ENCODE measurements at regions not wholly inside any gene's neighbourhood (a gene's known extent, or its start where the extent isn't known, plus 50 kb on each side); places are given as distances from the start of the nearest gene placed in this dataset.
"Not testable (repeated sequence)": the region's sequence is repeated elsewhere in the genome, so short reads cannot be mapped to it uniquely, and the experiment has no call there.

- DNase-seq (ENCODE audit: low spot score), result no peak
These were observed 167.8 kb upstream of the AJAP1 start for GRCh38 chr1:4486408-4487120.

- no peak for DNase-seq (ENCODE audit: low spot score)
These were observed 166.4 kb upstream of the AJAP1 start for GRCh38 chr1:4488018-4488417.

- no peak for DNase-seq (ENCODE audit: low spot score)
These were observed 164.9 kb upstream of the AJAP1 start for GRCh38 chr1:4489486-4489885.

- not testable (repeated sequence) for DNase-seq (ENCODE audit: low spot score)
These were observed 164.4 kb upstream of the AJAP1 start for GRCh38 chr1:4489992-4490391.

- no peak for DNase-seq (ENCODE audit: low spot score)
These were observed 160.4 kb upstream of the AJAP1 start for GRCh38 chr1:4494027-4494426.

GRCh38 chr1:4494558-4494957 is 159.9 kb upstream of the AJAP1 start:
- DNase-seq (ENCODE audit: low spot score), result no peak

- no peak for DNase-seq (ENCODE audit: low spot score)
These were observed 158.6 kb upstream of the AJAP1 start for GRCh38 chr1:4495809-4496208.

- no peak for DNase-seq (ENCODE audit: low spot score)
These were observed 154.0 kb upstream of the AJAP1 start for GRCh38 chr1:4500441-4500840.

- DNase-seq (ENCODE audit: low spot score), result no peak
These were observed 147.8 kb upstream of the AJAP1 start for GRCh38 chr1:4506591-4506990.

- no peak for DNase-seq (ENCODE audit: low spot score)
These were observed 145.2 kb upstream of the AJAP1 start for GRCh38 chr1:4509206-4509605.

GRCh38 chr1:4510276-4510691 is 144.1 kb upstream of the AJAP1 start:
- no peak for DNase-seq (ENCODE audit: low spot score)

- DNase-seq (ENCODE audit: low spot score), result no peak
These were observed 143.0 kb upstream of the AJAP1 start for GRCh38 chr1:4511374-4511773.

GRCh38 chr1:4512636-4513035 is 141.8 kb upstream of the AJAP1 start:
- DNase-seq (ENCODE audit: low spot score), result no peak

- DNase-seq (ENCODE audit: low spot score), result no peak
These were observed 140.7 kb upstream of the AJAP1 start for GRCh38 chr1:4513685-4514084.

- DNase-seq (ENCODE audit: low spot score), result no peak
These were observed 138.6 kb upstream of the AJAP1 start for GRCh38 chr1:4515727-4516289.

GRCh38 chr1:4516596-4516995 is 137.8 kb upstream of the AJAP1 start:
- DNase-seq (ENCODE audit: low spot score), result no peak

- no peak for DNase-seq (ENCODE audit: low spot score)
These were observed 137.0 kb upstream of the AJAP1 start for GRCh38 chr1:4517186-4517954.

- DNase-seq (ENCODE audit: low spot score), result no peak
These were observed 135.8 kb upstream of the AJAP1 start for GRCh38 chr1:4518621-4519020.

- no peak for DNase-seq (ENCODE audit: low spot score)
These were observed 134.5 kb upstream of the AJAP1 start for GRCh38 chr1:4519954-4520353.

- DNase-seq (ENCODE audit: low spot score), result no peak
These were observed 130.9 kb upstream of the AJAP1 start for GRCh38 chr1:4523551-4523950.

- no peak for DNase-seq (ENCODE audit: low spot score)
These were observed 127.7 kb upstream of the AJAP1 start for GRCh38 chr1:4526747-4527146.

- DNase-seq (ENCODE audit: low spot score), result no peak
These were observed 126.6 kb upstream of the AJAP1 start for GRCh38 chr1:4527819-4528218.

- no peak for DNase-seq (ENCODE audit: low spot score)
These were observed 125.8 kb upstream of the AJAP1 start for GRCh38 chr1:4528590-4528989.

Measured in AG20443 (cell line).